COLO829 (cell line): ENCODE measurements at regions not wholly inside any gene's neighbourhood (a gene's known extent, or its start where the extent isn't known, plus 50 kb on each side); places are given as distances from the start of the nearest gene placed in this dataset.
A peak's percentile ranks its signal among the peaks of the same experiment; 100 is the strongest.

Source experiments
- DNase-seq: peaks from one replicate; pipeline ENCODE4 v3.0.0; 2012; ENCODE audit warnings: low spot score

- no peak for DNase-seq
Measured at GRCh38 chr4:45778514-45778913, 345.3 kb downstream of the GABRG1 start.

DNA sequence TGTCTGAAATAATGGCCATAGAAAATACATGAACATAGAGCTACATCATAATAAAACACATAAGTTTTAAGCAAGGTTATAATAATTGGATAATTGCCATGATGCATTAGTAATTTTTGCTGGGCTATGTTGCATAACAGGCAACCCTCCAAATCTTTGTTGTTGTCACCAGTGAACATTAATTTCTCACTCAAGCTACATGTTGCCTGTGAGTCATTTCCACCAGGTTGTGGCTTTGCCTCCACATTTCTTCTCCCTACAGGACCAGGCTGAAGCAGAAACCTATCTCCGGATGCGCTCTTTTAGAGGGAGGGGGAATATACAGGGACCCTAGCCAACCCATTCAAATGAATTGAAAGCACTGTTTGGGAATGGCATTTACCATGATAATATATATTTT is 347.7 kb downstream of the GABRG1 start:
- no peak for DNase-seq

DNA sequence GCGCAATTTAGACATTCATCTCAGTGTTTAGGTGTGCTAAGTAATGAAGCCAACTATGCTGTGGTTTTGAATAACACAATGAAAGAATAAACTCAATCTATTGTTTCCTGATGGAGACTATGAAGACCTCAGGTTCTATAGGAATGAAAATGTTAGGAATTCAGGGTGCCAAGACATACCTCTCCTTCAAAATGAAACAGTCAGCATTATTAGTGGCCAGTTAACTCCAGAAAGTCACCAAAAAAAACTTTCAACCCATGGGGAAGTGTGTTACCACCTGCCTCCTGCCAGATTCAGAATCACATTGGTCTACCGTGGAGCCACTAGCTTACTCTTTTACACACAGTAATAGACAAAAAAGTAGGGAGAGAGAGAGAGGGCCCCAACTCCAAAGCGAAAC is 352.9 kb downstream of the GABRG1 start:
- no peak for DNase-seq

DNA sequence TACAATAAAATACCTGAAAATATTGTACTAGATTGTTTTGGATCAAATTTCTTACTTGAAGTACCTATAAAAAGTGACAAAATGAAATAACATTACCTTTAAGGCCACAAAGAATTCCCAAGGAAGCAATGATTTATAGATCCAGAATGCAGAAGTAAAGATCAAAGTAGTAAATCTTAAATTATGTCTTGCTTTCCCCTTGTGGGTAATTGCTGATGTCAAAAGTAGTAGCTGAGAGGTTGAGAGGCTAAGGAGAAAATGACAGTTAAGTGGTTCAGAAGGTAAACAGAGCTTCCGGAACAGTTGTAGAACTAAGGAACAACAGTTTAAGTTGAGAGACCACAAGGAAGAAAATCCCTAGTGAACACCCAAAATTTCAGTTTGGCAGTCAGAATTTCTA is 358.3 kb downstream of the GABRG1 start:
- no peak for DNase-seq

GRCh38 chr4:45751877-45752530 is 371.9 kb downstream of the GABRG1 start:
- no peak for DNase-seq

- no peak for DNase-seq
Measured at GRCh38 chr4:45750721-45751120, 373.1 kb downstream of the GABRG1 start.

GRCh38 chr4:45745741-45746140 is 378.1 kb downstream of the GABRG1 start:
- DNase-seq = no peak

- DNase-seq = peak; percentile 1
Measured at GRCh38 chr4:45741897-45742296, 382.0 kb downstream of the GABRG1 start.

DNA sequence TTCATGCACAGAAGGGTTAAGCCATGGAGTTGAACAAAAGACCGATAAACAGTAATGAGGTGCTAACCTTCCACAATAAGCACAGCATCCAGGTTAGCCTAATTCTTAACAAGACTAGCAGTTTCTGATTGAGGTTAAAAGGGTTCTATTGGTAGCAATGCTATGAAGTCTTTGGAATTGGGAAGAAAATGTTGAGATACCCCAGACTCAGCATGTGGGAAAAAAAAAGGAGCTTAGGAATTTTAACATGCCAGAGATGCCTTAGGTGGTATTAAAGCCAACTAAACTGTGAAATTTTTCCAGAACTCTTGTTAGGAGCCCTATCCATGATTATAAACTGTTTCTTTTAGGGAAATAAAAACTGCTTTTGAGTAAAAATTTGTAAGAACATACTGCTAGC is 391.7 kb downstream of the GABRG1 start:
- no peak for DNase-seq

- no peak for DNase-seq
Measured at GRCh38 chr4:45716093-45716492, 407.8 kb downstream of the GABRG1 start.

- DNase-seq = no peak
Measured at GRCh38 chr4:45713996-45714395, 409.9 kb downstream of the GABRG1 start.

DNA sequence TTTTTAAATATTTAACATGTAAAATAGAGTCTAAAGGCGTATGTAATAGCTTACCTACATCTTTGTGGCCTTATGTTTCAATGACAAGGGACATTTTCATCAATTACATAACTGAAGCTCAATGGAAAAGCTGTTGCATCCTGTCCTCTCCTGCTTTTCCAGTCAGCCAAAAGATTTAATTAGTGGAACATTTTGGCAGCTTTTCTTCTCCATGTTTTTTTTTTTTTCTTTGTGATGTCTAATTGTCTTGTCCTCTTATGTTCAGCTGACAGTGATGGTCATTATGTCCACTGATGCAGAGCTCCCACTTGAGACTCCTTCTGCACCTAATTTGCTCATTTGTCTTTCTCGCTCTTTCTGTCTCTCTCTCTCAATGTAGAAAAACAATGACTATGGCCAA is 422.2 kb downstream of the GABRG1 start:
- DNase-seq = no peak

GRCh38 chr4:45693746-45694145 is 430.1 kb downstream of the GABRG1 start:
- DNase-seq = no peak

- no peak for DNase-seq
Measured at GRCh38 chr4:45692131-45692735, 431.6 kb downstream of the GABRG1 start.

DNA sequence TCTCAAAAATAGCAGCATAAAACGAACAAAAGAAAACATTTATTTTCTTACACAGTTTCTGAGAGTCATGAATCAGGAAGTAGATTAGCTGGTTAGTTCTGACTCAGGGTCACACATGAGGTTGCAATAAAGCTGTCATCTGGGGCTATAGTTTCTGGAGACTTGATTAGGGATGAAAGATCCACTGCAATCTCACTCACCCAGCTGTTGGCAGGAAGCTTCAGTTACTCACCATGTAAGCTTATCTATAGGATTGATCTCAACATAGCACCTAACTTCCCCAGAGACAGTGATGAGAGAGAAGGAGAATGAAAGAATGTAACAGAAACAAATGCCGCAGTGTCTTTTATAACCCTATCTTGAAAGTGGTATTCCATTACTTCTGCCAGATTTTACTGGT is 435.5 kb downstream of the GABRG1 start:
- no peak for DNase-seq

- no peak for DNase-seq
Measured at GRCh38 chr4:45679411-45679810, 444.4 kb downstream of the GABRG1 start.

- no peak for DNase-seq
Measured at GRCh38 chr4:45668128-45668527, 455.7 kb downstream of the GABRG1 start.

DNA sequence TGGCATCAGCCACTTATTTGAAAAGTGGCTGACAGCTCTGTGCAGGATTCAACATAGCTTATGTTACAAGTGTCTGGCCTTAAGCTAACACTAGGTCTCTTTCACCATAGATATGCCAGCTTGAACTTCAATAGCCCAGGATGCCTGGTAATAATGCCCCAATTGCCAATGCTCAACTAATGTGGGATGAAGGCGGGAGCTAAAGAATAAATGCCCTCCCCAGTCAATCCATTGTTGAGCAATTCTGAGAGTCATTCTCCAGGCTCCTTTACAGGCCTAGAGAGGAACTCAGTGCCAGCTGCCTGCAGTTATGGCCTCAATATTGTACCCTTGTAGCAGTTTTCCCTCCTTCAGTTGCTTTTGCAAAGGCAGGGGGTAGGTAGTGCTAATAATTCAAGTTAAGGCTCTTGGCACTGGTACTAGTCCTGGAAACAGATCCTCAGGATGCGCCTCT is 460.2 kb downstream of the GABRG1 start:
- DNase-seq = no peak

- DNase-seq = peak; percentile 1
Measured at GRCh38 chr4:45663003-45663402, 460.9 kb downstream of the GABRG1 start.

- DNase-seq = no peak
Measured at GRCh38 chr4:45661893-45662292, 462.0 kb downstream of the GABRG1 start.

DNA sequence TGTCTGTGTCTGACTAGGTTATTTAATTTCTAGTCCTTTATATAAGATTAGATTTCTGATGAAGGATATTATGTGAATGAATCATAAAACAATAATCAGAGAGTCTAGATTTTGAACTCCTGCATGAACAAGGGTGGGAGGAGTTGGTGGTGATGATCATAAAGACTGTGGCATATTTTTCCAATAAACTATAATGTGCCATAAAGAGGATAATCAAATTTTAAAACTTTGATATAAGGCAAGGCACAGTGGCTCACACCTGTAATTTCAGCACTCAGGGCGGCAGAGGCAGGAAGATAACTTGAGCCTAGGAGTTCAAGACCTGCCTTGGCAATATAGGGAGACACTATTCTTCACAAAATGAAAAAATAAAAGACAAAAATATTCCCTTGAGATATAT is 473.3 kb downstream of the GABRG1 start:
- DNase-seq = no peak

DNA sequence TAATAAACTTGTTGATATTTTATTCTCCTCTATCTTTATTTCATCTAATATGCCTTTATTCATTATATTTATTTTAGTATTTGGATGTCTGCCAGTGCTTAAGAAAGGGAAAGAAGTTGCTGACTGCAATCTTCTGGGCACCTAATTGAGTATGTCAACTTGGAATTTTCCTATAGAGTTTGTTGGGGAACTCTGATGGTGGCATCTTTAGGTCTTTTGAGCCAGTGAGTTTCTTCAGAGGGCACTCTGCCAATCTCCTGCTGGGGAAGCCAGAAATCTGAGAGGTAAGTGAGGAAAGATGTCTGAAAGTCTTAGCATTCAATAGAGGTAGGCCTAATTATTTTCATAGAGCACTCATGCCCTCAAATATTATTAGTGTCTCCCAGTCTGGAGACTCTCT is 475.0 kb downstream of the GABRG1 start:
- no peak for DNase-seq

GRCh38 chr4:45647823-45648222 is 476.0 kb downstream of the GABRG1 start:
- no peak for DNase-seq
